Thoracic aorta (tissue), 2 donors: ENCODE measurements at regions not wholly inside any gene's neighbourhood (a gene's known extent, or its start where the extent isn't known, plus 50 kb on each side); places are given as distances from the start of the nearest gene placed in this dataset.
"Not testable (repeated sequence)": the region's sequence is repeated elsewhere in the genome, so short reads cannot be mapped to it uniquely, and the experiment has no call there.

Source experiments
- ATAC-seq: fragments of 150-250 bp; one replicate; pipeline ENCODE4 v1.8.0; 2017; ENCODE audit warnings: low read depth; ENCODE audit not compliant: insufficient number of reproducible peaks, low FRiP score
- DNase-seq: peaks from one replicate; pipeline ENCODE4 v3.0.0-alpha.2; 2020; ENCODE audit warnings: low spot score
- H3K27ac ChIP-seq, 2 donors: fragments of 200-600 bp; sonication (generic); 1 replicate in 1 of 2; 2 replicates in 1 of 2; pipeline ENCODE4 v1.5.1; 2016; ENCODE audit warnings: mild to moderate bottlenecking in 2 of 2, moderate library complexity in 2 of 2
- H3K27me3 ChIP-seq: fragments of 200-600 bp; sonication (generic); replicated peaks from 2 replicates; pipeline ENCODE4 v1.6.0; 2016; ENCODE audit warnings: mild to moderate bottlenecking; ENCODE audit not compliant: insufficient read depth
- H3K36me3 ChIP-seq: fragments of 200-600 bp; sonication (generic); one replicate; pipeline ENCODE4 v1.5.1; 2016
- H3K4me1 ChIP-seq, 2 donors: fragments of 200-600 bp; sonication (generic); 1 replicate in 1 of 2; 2 replicates in 1 of 2; pipeline versions ENCODE4 v1.5.1 to v1.6.0; 2016; ENCODE audit warnings: low read depth in 2 of 2, mild to moderate bottlenecking in 1 of 2; ENCODE audit not compliant: control insufficient read depth in 1 of 2
- H3K4me3 ChIP-seq: fragments of 200-600 bp; sonication (generic); 2 replicates; pipeline ENCODE4 v1.5.1; 2016; ENCODE audit warnings: mild to moderate bottlenecking
- H3K9me3 ChIP-seq: fragments of 200-600 bp; sonication (generic); 2 replicates; pipeline ENCODE4 v1.5.1; 2016
- TF ChIP-seq, protein P1 (sequence below): fragments of 200-600 bp; sonication (generic); IDR thresholded peaks from one replicate; pipeline ENCODE4 v1.5.1; 2019; ENCODE audit warnings: antibody characterized with exemption

GRCh38 chr2:16925145-16925544 is 259.5 kb upstream of the CYRIA start:
- no peaks in the 10 kb centered on the region for H3K36me3 ChIP-seq
- no peak overlapping the region for H3K27ac ChIP-seq
- ATAC-seq (no peak), DNase-seq (no peak)
- no peaks in the 10 kb centered on the region for H3K9me3 ChIP-seq
- H3K4me1 ChIP-seq: no peaks in the 10 kb centered on the region
- no peaks in the 10 kb centered on the region for H3K27me3 ChIP-seq
- TF ChIP-seq, protein P1, sequence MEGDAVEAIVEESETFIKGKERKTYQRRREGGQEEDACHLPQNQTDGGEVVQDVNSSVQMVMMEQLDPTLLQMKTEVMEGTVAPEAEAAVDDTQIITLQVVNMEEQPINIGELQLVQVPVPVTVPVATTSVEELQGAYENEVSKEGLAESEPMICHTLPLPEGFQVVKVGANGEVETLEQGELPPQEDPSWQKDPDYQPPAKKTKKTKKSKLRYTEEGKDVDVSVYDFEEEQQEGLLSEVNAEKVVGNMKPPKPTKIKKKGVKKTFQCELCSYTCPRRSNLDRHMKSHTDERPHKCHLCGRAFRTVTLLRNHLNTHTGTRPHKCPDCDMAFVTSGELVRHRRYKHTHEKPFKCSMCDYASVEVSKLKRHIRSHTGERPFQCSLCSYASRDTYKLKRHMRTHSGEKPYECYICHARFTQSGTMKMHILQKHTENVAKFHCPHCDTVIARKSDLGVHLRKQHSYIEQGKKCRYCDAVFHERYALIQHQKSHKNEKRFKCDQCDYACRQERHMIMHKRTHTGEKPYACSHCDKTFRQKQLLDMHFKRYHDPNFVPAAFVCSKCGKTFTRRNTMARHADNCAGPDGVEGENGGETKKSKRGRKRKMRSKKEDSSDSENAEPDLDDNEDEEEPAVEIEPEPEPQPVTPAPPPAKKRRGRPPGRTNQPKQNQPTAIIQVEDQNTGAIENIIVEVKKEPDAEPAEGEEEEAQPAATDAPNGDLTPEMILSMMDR: no peak
- H3K4me3 ChIP-seq: no peak overlapping the region

DNA sequence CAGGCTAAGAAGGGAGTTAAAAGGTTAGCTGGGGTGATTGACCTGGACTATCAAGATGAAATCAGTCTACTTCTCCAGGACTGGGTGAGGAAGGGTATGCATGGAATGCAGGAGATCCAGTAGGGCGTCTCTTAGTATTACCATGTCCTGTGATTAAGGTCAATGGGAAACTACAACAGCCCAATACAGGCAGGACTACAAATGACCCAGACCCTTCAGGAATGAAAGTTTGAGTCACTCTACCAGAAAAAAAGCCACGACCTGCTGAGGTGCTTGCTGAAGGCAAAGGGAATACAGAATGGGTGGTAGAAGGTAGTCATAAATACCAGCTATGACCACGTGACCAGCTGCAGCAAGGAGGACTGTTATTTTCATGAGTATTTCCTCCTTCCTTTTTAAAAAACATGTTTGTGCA is 249.7 kb upstream of the CYRIA start:
- H3K36me3 ChIP-seq, H3K27ac ChIP-seq, H3K9me3 ChIP-seq, ATAC-seq, H3K4me3 ChIP-seq, DNase-seq, H3K4me1 ChIP-seq, H3K27me3 ChIP-seq: not testable (repeated sequence)

DNA sequence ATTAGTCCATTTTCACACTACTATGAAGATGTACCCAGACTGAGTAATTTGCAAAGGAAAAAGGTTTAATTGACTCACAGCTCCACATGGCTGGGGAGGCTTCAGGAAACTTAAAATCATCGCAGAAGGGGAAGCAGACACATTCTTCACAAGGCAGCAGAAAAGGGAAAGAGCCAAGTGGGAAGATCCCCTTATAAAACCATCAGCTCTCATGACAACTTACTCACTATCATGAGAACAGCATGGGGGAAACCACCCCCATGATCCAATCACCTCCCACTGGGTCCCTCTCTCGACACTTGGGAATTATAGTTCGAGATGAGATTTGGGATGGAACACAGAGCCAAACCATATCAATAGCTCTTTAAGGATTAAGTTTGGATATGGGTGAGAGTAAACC is 246.1 kb upstream of the CYRIA start:
- ATAC-seq: no peak
- no peak for DNase-seq
- Histone ChIP-seq H3K9me3 (no peaks in the 10 kb centered on the region), H3K4me1 (no peaks in the 10 kb centered on the region), H3K27me3 (no peaks in the 10 kb centered on the region), H3K27ac (no peak overlapping the region), H3K36me3 (no peaks in the 10 kb centered on the region), H3K4me3 (no peak overlapping the region)
- TF ChIP-seq, protein P1: no peak

GRCh38 chr2:16908656-16909055 is 243.0 kb upstream of the CYRIA start:
- DNase-seq (no peak), ATAC-seq (no peak)
- Histone ChIP-seq H3K27ac (no peak overlapping the region), H3K9me3 (no peaks in the 10 kb centered on the region), H3K27me3 (no peaks in the 10 kb centered on the region), H3K4me3 (no peak overlapping the region), H3K36me3 (no peaks in the 10 kb centered on the region), H3K4me1 (no peaks in the 10 kb centered on the region)
- TF ChIP-seq, protein P1: no peak

DNA sequence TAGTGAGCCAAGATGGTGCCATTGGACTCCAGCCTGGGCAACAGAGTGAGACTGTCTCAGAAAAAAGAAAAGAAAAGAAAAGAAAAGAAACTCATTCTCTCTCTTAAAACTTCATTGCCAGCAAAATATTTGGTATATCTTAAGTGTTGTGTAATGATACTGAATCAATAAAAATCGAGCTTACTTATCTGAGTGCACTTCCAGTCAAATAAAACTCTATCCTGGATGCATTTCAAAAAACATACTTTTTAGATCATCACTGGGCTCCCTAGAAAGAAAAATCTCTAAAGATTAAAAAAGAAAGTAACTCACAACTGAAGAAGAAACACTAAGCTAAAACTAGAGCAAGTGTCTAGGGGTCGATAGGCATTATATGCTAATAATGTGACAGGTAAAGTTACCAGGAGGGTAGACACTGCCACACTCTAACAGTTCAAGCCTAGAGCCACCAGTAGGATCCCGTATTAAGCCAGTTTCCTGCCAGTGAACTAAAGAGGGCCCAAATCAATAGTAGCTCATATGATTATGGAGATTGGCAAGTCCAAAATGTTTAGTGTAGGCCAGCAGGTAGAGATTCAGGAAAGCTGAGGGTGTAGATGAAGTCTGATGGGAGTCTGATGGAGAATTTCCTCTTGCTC is 242.1 kb upstream of the CYRIA start:
- no peak for ATAC-seq
- no peak for DNase-seq
- H3K9me3 ChIP-seq: no peaks in the 10 kb centered on the region

GRCh38 chr2:16905325-16905724 is 239.7 kb upstream of the CYRIA start:
- H3K27ac ChIP-seq, H3K9me3 ChIP-seq, H3K4me3 ChIP-seq, H3K27me3 ChIP-seq, ATAC-seq, H3K4me1 ChIP-seq, DNase-seq, H3K36me3 ChIP-seq: not testable (repeated sequence)

More for the DNA sequence above, 242.1 kb upstream of the CYRIA start:
- TF ChIP-seq, protein P1: no peak
- H3K27me3 ChIP-seq: no peaks in the 10 kb centered on the region
- H3K27ac ChIP-seq: no peak overlapping the region
- no peaks in the 10 kb centered on the region for H3K36me3 ChIP-seq
- H3K4me3 ChIP-seq: no peak overlapping the region
- H3K4me1 ChIP-seq: no peaks in the 10 kb centered on the region
